ENCODE measurements at regions not wholly inside any gene's neighbourhood (a gene's known extent, or its start where the extent isn't known, plus 50 kb on each side); places are given as distances from the start of the nearest gene placed in this dataset.

GRCh38 chr4:124977045-124977444 lies 264.5 kb upstream of the ANKRD50 start:
- H3K9ac ChIP-seq (ENCODE audit: control insufficient read depth, insufficient read depth, low read length), result no peak overlapping the region
- DNase-seq (ENCODE audit: low read depth, low spot score) (no peak), FAIRE-seq (no peak), ATAC-seq (no peak)
- no peaks in the 10 kb centered on the region for H3K4me1 ChIP-seq (ENCODE audit: control insufficient read depth, insufficient read depth, low read length)
- H3K27ac ChIP-seq (ENCODE audit: control insufficient read depth, insufficient read depth), result no peak overlapping the region
- no peaks in the 10 kb centered on the region for H3K27me3 ChIP-seq (replicated peaks in 1 of 2; ENCODE audit: control insufficient read depth in 2 of 2, insufficient read depth in 2 of 2, low read length in 1 of 2)
- no peak for TF ChIP-seq CHD1 (IDR thresholded peaks at IDR 0.05; ENCODE audit: low read depth, low read length)
- TF ChIP-seq CREM (IDR thresholded peaks at IDR 0.05; ENCODE audit: low read depth), result no peak
- no peak for TF ChIP-seq MEF2B (IDR thresholded peaks at IDR 0.05; ENCODE audit: partially characterized antibody, poor library complexity, severe bottlenecking)
- TF ChIP-seq USF2 (IDR thresholded peaks at IDR 0.05; ENCODE audit: borderline replicate concordance, low read depth, low read length), result no peak
- TF ChIP-seq NFXL1 (IDR thresholded peaks at IDR 0.05; ENCODE audit: borderline replicate concordance), result no peak
- no peak for TF ChIP-seq ZNF274 (IDR thresholded peaks at IDR 0.05; ENCODE audit: insufficient read depth, insufficient read length)
- TF ChIP-seq SMARCA5 (IDR thresholded peaks at IDR 0.05), result no peak
- TF ChIP-seq WRNIP1 (IDR thresholded peaks at IDR 0.05; ENCODE audit: borderline replicate concordance, low read depth, low read length), result no peak
- no peaks in the 10 kb centered on the region for H3K36me3 ChIP-seq (ENCODE audit: control insufficient read depth in 2 of 2, insufficient read depth in 2 of 2, low read length in 1 of 2)
- no peak overlapping the region for H2AFZ ChIP-seq (ENCODE audit: control insufficient read depth, low read depth, low read length)
- H3K9me3 ChIP-seq (replicated peaks; ENCODE audit: control insufficient read depth, insufficient read depth, low read length), result no peaks in the 10 kb centered on the region
- ChIA-PET POLR2A (no interaction called here), RAD21 (ENCODE audit: unreplicated experiment) (no interaction called here), SMC1A (ENCODE audit: uncharacterized antibody, unreplicated experiment) (interaction anchor here (1.1 kb wide), 1 partner anchor 9 kb away, joined by 3 read pairs; no protein-coding TSS in a partner anchor), CTCF (no interaction called here)
- H3K4me2 ChIP-seq (ENCODE audit: control insufficient read depth, insufficient read depth), result no peak overlapping the region
- BruUV-seq (replicated peaks), result no TSS peak
- H3K79me2 ChIP-seq (ENCODE audit: control insufficient read depth, insufficient read depth, low read length), result no peaks in the 10 kb centered on the region
- intact Hi-C loops (cut with micrococcal nuclease; ENCODE audit: unreplicated experiment) (no loop called here), in situ Hi-C loops (cut with MboI) (no loop called here)
- H3K4me3 ChIP-seq, result no peak overlapping the region
- no peaks in the 10 kb centered on the region for H4K20me1 ChIP-seq (ENCODE audit: control insufficient read depth, insufficient read depth)

DNA sequence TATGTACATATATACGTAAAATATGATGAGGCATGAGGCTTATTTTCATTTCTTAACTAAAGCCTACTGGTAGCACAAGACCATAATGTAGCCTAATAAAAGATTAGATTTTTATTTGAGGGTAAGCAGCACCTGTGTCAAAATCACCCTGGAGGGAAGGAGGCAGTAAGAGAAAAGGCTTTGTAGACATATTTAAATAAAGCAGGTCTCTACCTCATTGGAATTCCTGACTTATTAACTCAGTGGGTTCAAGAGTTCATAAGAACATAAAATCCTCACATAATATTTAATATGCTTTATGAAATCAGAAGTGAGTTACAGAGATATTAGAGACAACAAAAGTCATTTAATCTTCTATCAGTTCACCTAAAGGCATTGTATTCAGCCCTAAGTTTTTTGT lies 261.6 kb upstream of the ANKRD50 start:
- no peak for DNase-seq (ENCODE audit: low read depth, low spot score)
- no peaks in the 10 kb centered on the region for H3K4me1 ChIP-seq (ENCODE audit: control insufficient read depth, insufficient read depth, low read length)
- no peaks in the 10 kb centered on the region for H3K27me3 ChIP-seq (replicated peaks in 1 of 2; ENCODE audit: control insufficient read depth in 2 of 2, insufficient read depth in 2 of 2, low read length in 1 of 2)
- no peak overlapping the region for H3K27ac ChIP-seq (ENCODE audit: control insufficient read depth, insufficient read depth)
- no peak overlapping the region for H3K4me3 ChIP-seq
- H4K20me1 ChIP-seq (ENCODE audit: control insufficient read depth, insufficient read depth), result no peaks in the 10 kb centered on the region
- no peak overlapping the region for H2AFZ ChIP-seq (ENCODE audit: control insufficient read depth, low read depth, low read length)
- CTCF ChIA-PET, result no interaction called here
- in situ Hi-C loops (cut with MboI) (no loop called here), intact Hi-C loops (cut with micrococcal nuclease; ENCODE audit: unreplicated experiment) (no loop called here)
- no TSS peak for BruUV-seq (replicated peaks)
- FAIRE-seq, result no peak
- SMC1A ChIA-PET (ENCODE audit: uncharacterized antibody, unreplicated experiment), result no interaction called here
- TF ChIP-seq E4F1 (IDR thresholded peaks at IDR 0.05; ENCODE audit: borderline replicate concordance, partially characterized antibody), result no peak
- TF ChIP-seq MEF2A (IDR thresholded peaks at IDR 0.05; ENCODE audit: insufficient read depth, low read depth, low read length), result no peak
- TF ChIP-seq SMAD5 (IDR thresholded peaks at IDR 0.05; ENCODE audit: low read depth), result no peak
- no peak for TF ChIP-seq SP1 (IDR thresholded peaks at IDR 0.05; ENCODE audit: low read depth, low read length)
- TF ChIP-seq PML (IDR thresholded peaks at IDR 0.05; ENCODE audit: low read length), result no peak
- H3K9me3 ChIP-seq (replicated peaks; ENCODE audit: control insufficient read depth, insufficient read depth, low read length), result no peaks in the 10 kb centered on the region
- ATAC-seq, result no peak
- RAD21 ChIA-PET (ENCODE audit: unreplicated experiment), result no interaction called here
- H3K9ac ChIP-seq (ENCODE audit: control insufficient read depth, insufficient read depth, low read length), result no peak overlapping the region
- 80% methylated on average over 1 of the region's 1 CpG for WGBS (ENCODE audit: insufficient coverage, insufficient replicate concordance, low lambda C conversion rate, missing lambda C conversion rate)
- no peak overlapping the region for H3K4me2 ChIP-seq (ENCODE audit: control insufficient read depth, insufficient read depth)
- POLR2A ChIA-PET, result no interaction called here
- H3K36me3 ChIP-seq (ENCODE audit: control insufficient read depth in 2 of 2, insufficient read depth in 2 of 2, low read length in 1 of 2), result no peaks in the 10 kb centered on the region
- no peaks in the 10 kb centered on the region for H3K79me2 ChIP-seq (ENCODE audit: control insufficient read depth, insufficient read depth, low read length)

All from GM12878 (cell line).